ENCODE measurements at regions not wholly inside any gene's neighbourhood (a gene's known extent, or its start where the extent isn't known, plus 50 kb on each side); places are given as distances from the start of the nearest gene placed in this dataset.
A peak's percentile ranks its signal among the peaks of the same experiment; 100 is the strongest.

DNA sequence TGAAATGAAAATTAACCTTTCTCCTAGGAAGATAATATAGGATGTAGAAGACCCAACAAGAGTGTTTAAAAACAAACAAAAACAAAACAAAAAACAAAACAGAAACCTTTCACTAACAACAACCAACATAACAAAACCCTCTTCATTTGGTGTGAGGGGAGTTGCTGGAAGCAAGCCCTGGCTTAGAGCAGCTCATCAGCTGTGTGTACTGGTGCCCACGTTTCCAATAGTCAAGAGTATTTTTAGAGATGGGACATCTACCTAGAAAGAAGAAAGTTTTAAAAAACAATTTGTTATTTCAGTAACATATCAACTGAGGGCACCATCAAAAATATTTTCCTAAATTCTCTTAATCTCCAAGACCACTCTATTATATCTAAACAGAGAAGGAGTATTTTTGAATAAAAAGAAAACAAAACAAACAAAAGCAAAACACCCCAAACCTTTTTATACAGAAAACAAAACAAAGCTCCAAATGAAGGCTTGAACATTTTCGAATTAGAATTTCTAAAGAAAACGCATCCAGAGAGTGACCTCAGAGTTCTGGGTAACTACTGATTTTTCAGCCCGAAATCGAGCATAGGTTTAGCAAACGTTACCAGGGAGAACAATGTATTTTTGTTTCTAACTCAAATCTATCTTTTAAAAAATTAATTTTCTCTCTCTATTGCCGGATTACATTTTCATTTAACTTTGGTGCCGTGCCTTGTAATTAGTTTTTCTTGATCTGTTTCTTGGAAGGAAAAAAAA, 134.6 kb downstream of the INSIG2 start:
- peaks cover 0 to 5% (median 0%) of the 10 kb centered on the region in 3 donors for H3K27me3 ChIP-seq

GRCh38 chr2:118222273-118222594, 134.0 kb downstream of the INSIG2 start:
- H3K4me1 ChIP-seq, result peaks cover 21 to 22% of the 10 kb centered on the region in 2 donors
- no peaks in the 10 kb centered on the region for H3K9me3 ChIP-seq
- DNase-seq (no peak), ATAC-seq (no peak)
- no peaks in the 10 kb centered on the region for H3K36me3 ChIP-seq
- peaks cover 0 to 5% (median 0%) of the 10 kb centered on the region in 3 donors for H3K27me3 ChIP-seq
- no peak for TF ChIP-seq POLR2A (IDR thresholded peaks at IDR 0.05)
- TF ChIP-seq, protein P1, sequence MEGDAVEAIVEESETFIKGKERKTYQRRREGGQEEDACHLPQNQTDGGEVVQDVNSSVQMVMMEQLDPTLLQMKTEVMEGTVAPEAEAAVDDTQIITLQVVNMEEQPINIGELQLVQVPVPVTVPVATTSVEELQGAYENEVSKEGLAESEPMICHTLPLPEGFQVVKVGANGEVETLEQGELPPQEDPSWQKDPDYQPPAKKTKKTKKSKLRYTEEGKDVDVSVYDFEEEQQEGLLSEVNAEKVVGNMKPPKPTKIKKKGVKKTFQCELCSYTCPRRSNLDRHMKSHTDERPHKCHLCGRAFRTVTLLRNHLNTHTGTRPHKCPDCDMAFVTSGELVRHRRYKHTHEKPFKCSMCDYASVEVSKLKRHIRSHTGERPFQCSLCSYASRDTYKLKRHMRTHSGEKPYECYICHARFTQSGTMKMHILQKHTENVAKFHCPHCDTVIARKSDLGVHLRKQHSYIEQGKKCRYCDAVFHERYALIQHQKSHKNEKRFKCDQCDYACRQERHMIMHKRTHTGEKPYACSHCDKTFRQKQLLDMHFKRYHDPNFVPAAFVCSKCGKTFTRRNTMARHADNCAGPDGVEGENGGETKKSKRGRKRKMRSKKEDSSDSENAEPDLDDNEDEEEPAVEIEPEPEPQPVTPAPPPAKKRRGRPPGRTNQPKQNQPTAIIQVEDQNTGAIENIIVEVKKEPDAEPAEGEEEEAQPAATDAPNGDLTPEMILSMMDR (IDR thresholded peaks at IDR 0.05 in 4 of 5, conservative IDR thresholded peaks at IDR 0.05 in 1 of 5), result no peak
- H3K27ac ChIP-seq, result peak overlapping the region; percentile 88 to 92 (median 90)
- H3K4me3 ChIP-seq, result peak overlapping the region in 3 of 4 donors; percentile 59 to 72 (median 67)
- intact Hi-C loops (cut with DNase I; ENCODE audit: low total_unique reads) (loop anchor here (1.0 to 10.0 kb wide), 4 partner anchors 88 to 633 kb away; partner anchors contain the start of gene DDX18), in situ Hi-C loops (cut with MboI; ENCODE audit: low sequenced_read_pairs in 4 of 4) (loop anchor here in 3 of 4 donors (10.0 to 25.0 kb wide), 3 partner anchors 540 to 633 kb away; no protein-coding TSS in a partner anchor)

More for the DNA sequence above, 134.6 kb downstream of the INSIG2 start:
- TF ChIP-seq, protein P1 (IDR thresholded peaks at IDR 0.05 in 4 of 5, conservative IDR thresholded peaks at IDR 0.05 in 1 of 5), result no peak
- no peak for TF ChIP-seq POLR2A (IDR thresholded peaks at IDR 0.05)
- no peak for DNase-seq
- intact Hi-C loops (cut with DNase I; ENCODE audit: low total_unique reads) (loop anchor here (1.0 to 10.0 kb wide), 4 partner anchors 87 to 632 kb away; partner anchors contain the start of gene DDX18), in situ Hi-C loops (cut with MboI; ENCODE audit: low sequenced_read_pairs in 4 of 4) (loop anchor here in 3 of 4 donors (10.0 to 25.0 kb wide), 3 partner anchors 539 to 632 kb away; no protein-coding TSS in a partner anchor)
- Histone ChIP-seq H3K36me3 (no peaks in the 10 kb centered on the region), H3K9me3 (no peaks in the 10 kb centered on the region), H3K27ac (peak overlapping the region; percentile 88 to 92 (median 90)), H3K4me1 (peaks cover 26 to 27% of the 10 kb centered on the region in 2 donors), H3K4me3 (peak overlapping the region; percentile 59 to 72 (median 65))
- no peak for ATAC-seq

DNA sequence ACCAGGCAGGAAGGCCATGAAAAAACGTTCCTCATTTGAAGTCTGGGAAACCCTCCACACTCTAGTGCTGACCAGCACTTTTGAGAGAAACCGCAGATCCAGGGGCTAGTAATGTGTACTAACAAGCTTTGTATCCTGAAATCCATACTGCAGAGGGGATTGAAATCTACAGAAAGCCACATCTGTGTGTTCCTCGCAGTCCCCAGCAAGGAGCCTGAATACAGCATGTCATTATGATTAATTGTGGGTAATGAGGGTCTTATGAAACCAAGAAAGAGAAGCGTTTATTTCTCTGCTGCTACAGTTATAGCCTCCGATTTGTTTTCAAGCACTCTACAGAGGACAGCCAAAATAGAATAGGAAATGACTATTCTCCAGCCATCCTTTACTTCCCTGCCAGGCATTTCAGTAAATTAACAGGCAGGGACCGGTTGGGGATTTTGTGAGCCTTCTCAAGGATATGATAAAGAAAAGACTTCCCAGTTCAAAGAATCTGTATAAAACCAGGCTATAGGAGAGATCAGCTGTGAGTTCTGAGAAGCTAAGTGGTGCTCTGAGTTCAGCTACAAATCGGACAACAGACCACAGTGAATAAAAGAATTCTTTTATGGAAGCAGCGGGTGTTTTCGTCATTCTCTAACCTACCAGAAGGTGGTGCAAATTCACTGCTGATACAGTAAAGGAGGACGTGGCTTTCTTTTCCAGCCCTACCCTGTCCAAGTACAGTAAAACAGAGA, 133.4 kb downstream of the INSIG2 start:
- ATAC-seq, result peak; percentile 63 to 76
- TF ChIP-seq, protein P1 (IDR thresholded peaks at IDR 0.05 in 4 of 5, conservative IDR thresholded peaks at IDR 0.05 in 1 of 5), result peak; percentile 67 to 81 (median 70)
- no peak for TF ChIP-seq POLR2A (IDR thresholded peaks at IDR 0.05)
- intact Hi-C loops (cut with DNase I; ENCODE audit: low total_unique reads), result loop anchor here (1.0 to 10.0 kb wide), 4 partner anchors 89 to 634 kb away; partner anchors contain the start of gene DDX18
- Histone ChIP-seq H3K4me3 (no peak overlapping the region), H3K9me3 (no peaks in the 10 kb centered on the region), H3K27me3 (peaks cover 0 to 5% (median 0%) of the 10 kb centered on the region in 3 donors), H3K36me3 (no peaks in the 10 kb centered on the region), H3K27ac (peak overlapping the region in 3 of 4 donors; percentile 88 to 91 (median 90)), H3K4me1 (peaks cover 18 to 19% of the 10 kb centered on the region in 2 donors)
- in situ Hi-C loops (cut with MboI; ENCODE audit: low sequenced_read_pairs in 4 of 4), result loop anchor here in 3 of 4 donors (10.0 to 25.0 kb wide), 3 partner anchors 541 to 633 kb away; no protein-coding TSS in a partner anchor
- DNase-seq, result peak; percentile 25 to 53

- no peak overlapping the region for H3K27ac ChIP-seq
- intact Hi-C loops (cut with DNase I; ENCODE audit: low total_unique reads) (loop anchor here (10.0 kb wide), 2 partner anchors 365 to 405 kb away; partner anchors contain the start of gene DDX18), in situ Hi-C loops (cut with MboI; ENCODE audit: low sequenced_read_pairs in 4 of 4) (loop anchor here (5.0 to 25.0 kb wide), 5 partner anchors 543 to 643 kb away; no protein-coding TSS in a partner anchor)
- H3K4me3 ChIP-seq, result no peak overlapping the region
- peaks cover 0 to 5% (median 0%) of the 10 kb centered on the region in 3 donors for H3K27me3 ChIP-seq
- no peak for TF ChIP-seq POLR2A (IDR thresholded peaks at IDR 0.05)
- TF ChIP-seq, protein P1 (IDR thresholded peaks at IDR 0.05 in 4 of 5, conservative IDR thresholded peaks at IDR 0.05 in 1 of 5), result no peak
- H3K36me3 ChIP-seq, result no peaks in the 10 kb centered on the region
- peaks cover 5% of the 10 kb centered on the region in 2 donors for H3K4me1 ChIP-seq
- ATAC-seq (no peak), DNase-seq (no peak)
- H3K9me3 ChIP-seq, result no peaks in the 10 kb centered on the region
These were observed 131.3 kb downstream of the INSIG2 start for GRCh38 chr2:118219611-118220010.
